ENCODE measurements at regions not wholly inside any gene's neighbourhood (a gene's known extent, or its start where the extent isn't known, plus 50 kb on each side); places are given as distances from the start of the nearest gene placed in this dataset.
"Not testable (repeated sequence)": the region's sequence is repeated elsewhere in the genome, so short reads cannot be mapped to it uniquely, and the experiment has no call there.

DNA sequence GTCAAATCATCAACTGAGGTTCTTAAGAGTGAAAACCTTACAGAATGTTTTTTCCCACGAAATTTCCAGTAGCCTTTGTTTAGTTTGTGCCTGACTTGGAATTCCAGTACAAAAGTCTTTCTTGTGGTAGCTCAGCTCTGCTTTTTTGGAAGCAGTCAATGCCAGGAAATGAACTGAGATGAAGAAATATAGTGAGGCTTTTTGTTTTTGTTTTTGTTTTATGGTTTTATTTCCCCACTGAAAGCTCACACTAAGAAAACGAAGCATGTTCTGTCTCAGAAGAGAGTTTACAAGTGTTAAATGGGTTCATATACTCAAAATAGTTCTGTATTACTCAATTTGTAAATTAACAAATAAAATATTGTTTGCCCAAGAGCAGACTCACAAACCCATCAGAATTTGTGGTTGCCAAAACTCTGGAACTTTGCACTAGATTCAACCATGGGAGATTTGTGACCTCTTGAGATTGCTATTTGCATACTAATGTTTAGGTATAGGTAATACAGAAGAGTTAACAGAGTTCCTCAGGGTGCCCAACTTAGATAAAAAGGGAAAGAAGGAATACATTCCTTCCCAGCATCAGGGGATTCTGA lies 1060.8 kb downstream of the FAT4 start:
- Mint-ChIP-seq H3K9me3 (peaks cover 15% of the 10 kb centered on the region), H3K27ac (no peak overlapping the region), H3K36me3 (no peaks in the 10 kb centered on the region), H3K4me1 (ENCODE audit: low read depth in 2 of 2) (no peaks in the 10 kb centered on the region), H3K4me3 (no peak overlapping the region), H3K27me3 (no peaks in the 10 kb centered on the region)
- DNase-seq (ENCODE audit: low spot score): no peak
- ATAC-seq: no peak

DNA sequence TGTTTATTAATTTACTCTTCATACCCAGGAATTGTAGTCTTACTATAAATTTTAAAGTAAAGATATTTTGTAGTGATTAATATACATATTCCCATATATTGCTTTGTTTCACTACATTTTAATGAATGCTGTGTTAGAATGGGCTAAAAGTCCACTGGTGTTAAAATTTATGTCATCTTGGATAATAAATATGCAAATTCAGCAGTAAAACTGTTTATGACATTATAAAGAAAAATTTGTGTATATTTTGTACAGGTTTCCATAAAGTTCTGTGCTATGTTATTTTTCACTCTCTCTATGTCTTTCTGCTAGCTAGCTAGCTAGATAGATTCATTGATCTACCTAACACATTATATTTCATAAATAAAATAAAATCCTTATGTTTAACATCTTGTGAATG lies 1071.2 kb downstream of the FAT4 start:
- H3K9me3 Mint-ChIP-seq: peaks cover 10% of the 10 kb centered on the region
- no peak for ATAC-seq

DNA sequence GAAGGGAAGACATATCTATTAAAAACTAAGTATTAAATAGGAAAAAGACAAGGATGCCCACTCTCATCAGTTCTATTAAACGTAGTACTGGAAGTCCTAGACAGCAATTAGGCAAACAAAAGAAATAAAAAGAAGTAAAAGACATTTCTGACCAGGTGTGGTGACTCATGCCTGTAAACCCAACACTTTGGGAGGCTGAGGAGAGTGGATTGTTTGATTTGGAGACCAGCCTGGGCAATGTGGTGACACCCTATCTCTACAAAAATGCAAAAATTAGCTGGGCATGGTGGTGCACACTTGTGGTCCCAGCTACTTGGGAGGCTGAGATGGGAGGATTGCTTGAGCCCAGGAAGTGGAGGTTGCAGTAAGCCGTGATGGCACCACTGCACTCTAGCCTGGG lies 1071.8 kb downstream of the FAT4 start:
- no peaks in the 10 kb centered on the region for H3K4me1 Mint-ChIP-seq (ENCODE audit: low read depth in 2 of 2)
- no peak for DNase-seq (ENCODE audit: low spot score)
- no peaks in the 10 kb centered on the region for H3K27me3 Mint-ChIP-seq
- H3K9me3 Mint-ChIP-seq: peaks cover 12% of the 10 kb centered on the region
- no peaks in the 10 kb centered on the region for H3K36me3 Mint-ChIP-seq
- H3K27ac Mint-ChIP-seq: no peak overlapping the region
- no peak for ATAC-seq
- no peak overlapping the region for H3K4me3 Mint-ChIP-seq

More for the DNA sequence above, 1071.2 kb downstream of the FAT4 start:
- H3K4me1 Mint-ChIP-seq (ENCODE audit: low read depth in 2 of 2): no peaks in the 10 kb centered on the region
- no peak overlapping the region for H3K4me3 Mint-ChIP-seq
- no peak overlapping the region for H3K27ac Mint-ChIP-seq
- H3K36me3 Mint-ChIP-seq: peaks cover 1% of the 10 kb centered on the region
- no peak for DNase-seq (ENCODE audit: low spot score)
- H3K27me3 Mint-ChIP-seq: no peaks in the 10 kb centered on the region

DNA sequence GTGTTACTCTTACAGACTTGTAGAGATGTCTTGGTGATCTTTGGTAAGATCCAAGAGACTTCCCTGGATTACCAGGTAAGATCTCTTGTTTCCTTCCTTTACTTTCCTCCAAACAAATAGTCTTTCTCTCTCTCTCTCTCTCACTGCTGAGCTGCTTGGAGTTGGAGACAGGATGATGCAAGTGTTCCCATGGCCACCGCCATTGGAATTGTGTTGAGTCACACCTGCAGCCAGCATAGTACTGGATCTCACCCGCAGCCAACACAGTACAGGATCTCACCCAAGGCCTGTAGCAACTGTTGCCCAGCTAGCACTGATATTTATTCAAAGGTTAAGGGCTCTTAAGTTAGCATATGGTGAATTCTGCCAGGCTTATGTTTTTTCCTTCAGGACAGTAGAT lies 1080.9 kb downstream of the FAT4 start:
- no peaks in the 10 kb centered on the region for H3K36me3 Mint-ChIP-seq
- H3K27me3 Mint-ChIP-seq: no peaks in the 10 kb centered on the region
- H3K9me3 Mint-ChIP-seq: peaks cover 23% of the 10 kb centered on the region
- ATAC-seq (no peak), DNase-seq (ENCODE audit: low spot score) (no peak)
- no peaks in the 10 kb centered on the region for H3K4me1 Mint-ChIP-seq (ENCODE audit: low read depth in 2 of 2)
- H3K4me3 Mint-ChIP-seq: no peak overlapping the region
- H3K27ac Mint-ChIP-seq: no peak overlapping the region

DNA sequence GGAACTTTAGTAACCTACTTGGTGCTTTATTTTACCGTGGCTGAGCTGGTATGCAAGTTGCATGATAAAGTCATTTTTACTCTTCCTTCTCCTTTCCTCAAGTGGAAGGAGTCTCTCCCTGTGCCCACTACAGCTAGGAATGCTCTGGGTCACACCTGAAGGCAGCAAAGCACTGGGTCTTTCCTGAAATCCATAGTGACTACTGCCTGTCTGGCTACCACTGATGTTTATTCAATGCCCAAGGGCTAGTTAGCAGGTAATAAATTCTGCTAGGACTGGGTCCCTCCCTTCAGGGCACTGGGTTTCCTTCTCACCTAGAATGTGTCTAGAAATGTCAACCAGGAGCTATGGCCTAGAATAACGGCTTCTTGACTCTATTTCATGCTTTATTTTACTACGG lies 1081.4 kb downstream of the FAT4 start:
- H3K9me3 Mint-ChIP-seq: peaks cover 21% of the 10 kb centered on the region
- DNase-seq (ENCODE audit: low spot score) (no peak), ATAC-seq (no peak)
- H3K27ac Mint-ChIP-seq: no peak overlapping the region
- H3K27me3 Mint-ChIP-seq: no peaks in the 10 kb centered on the region
- H3K4me3 Mint-ChIP-seq: no peak overlapping the region
- H3K4me1 Mint-ChIP-seq (ENCODE audit: low read depth in 2 of 2): no peaks in the 10 kb centered on the region
- no peaks in the 10 kb centered on the region for H3K36me3 Mint-ChIP-seq

DNA sequence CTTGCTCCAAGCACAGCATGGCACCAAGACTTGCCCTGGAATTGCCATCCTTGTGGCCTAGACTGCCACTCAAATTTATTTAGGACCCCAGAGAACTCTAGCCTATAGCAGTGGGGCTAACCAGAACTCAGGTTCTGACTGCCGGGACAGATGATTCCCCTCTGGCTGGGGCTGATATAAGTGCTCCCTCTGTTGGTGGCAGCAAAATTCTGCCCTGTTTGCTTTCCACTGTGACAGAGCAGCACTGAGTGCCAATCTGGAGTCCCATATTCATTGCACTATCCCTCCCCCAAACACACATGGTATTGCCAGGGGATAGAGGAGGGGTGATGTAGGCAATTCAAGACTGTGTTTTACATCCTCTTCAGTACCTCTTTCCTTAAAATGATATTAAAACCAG lies 1081.9 kb downstream of the FAT4 start:
- Mint-ChIP-seq H3K27me3 (no peaks in the 10 kb centered on the region), H3K27ac (no peak overlapping the region), H3K36me3 (no peaks in the 10 kb centered on the region), H3K9me3 (peaks cover 18% of the 10 kb centered on the region), H3K4me3 (no peak overlapping the region), H3K4me1 (ENCODE audit: low read depth in 2 of 2) (no peaks in the 10 kb centered on the region)
- no peak for ATAC-seq
- no peak for DNase-seq (ENCODE audit: low spot score)

DNA sequence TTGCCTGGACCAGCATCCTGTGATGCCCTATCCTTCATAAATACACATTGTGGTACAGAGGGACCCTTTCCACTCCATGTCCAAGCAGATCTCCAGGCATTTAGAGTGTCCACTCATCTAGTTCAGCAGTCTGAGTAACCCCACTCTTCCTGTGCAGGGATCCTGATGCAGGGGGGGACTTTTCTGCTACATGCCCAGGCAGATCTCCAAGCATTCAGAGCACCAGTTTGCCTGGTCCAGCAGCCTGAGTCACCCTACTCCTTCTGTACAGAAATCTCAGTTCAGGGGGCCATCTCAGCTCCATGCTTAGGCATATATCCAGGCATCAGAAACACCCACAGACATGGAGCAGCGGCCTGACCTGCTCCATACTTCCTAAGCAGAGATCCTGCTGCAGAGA lies 1089.8 kb downstream of the FAT4 start:
- no peak overlapping the region for H3K27ac Mint-ChIP-seq
- H3K4me3 Mint-ChIP-seq: no peak overlapping the region
- no peaks in the 10 kb centered on the region for H3K27me3 Mint-ChIP-seq
- peaks cover 4% of the 10 kb centered on the region for H3K36me3 Mint-ChIP-seq
- H3K4me1 Mint-ChIP-seq (ENCODE audit: low read depth in 2 of 2): no peaks in the 10 kb centered on the region
- peaks cover 13% of the 10 kb centered on the region for H3K9me3 Mint-ChIP-seq
- ATAC-seq: no peak
- no peak for DNase-seq (ENCODE audit: low spot score)

DNA sequence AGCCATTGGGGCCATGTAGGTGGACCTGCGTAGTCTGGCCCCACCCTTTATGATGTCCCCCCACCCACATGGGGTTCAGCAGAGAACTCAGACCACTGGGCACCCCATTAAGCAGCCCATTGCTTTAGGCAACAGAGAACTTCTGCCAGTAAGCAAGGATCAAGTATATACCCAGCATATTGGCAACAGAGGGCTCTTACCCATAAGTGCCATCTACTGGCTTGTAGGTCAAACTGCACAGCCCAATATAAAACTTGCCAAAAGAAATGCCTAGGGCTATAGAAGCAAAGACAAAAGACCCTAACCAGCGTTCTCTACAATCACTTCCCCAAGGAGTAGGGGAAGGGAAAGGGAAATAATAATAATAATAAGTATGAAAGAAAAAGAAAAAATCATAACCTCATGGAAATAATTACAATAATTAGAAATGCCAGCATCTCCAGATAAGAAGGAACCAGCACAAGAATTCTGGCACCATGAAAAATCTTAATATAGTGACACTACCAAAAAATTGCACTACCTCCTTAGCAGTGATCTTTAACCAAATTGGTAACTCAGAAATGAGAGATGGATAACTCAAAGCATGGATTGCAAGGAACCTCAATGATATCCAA lies 1090.7 kb downstream of the FAT4 start:
- H3K9me3 Mint-ChIP-seq: peaks cover 13% of the 10 kb centered on the region

DNA sequence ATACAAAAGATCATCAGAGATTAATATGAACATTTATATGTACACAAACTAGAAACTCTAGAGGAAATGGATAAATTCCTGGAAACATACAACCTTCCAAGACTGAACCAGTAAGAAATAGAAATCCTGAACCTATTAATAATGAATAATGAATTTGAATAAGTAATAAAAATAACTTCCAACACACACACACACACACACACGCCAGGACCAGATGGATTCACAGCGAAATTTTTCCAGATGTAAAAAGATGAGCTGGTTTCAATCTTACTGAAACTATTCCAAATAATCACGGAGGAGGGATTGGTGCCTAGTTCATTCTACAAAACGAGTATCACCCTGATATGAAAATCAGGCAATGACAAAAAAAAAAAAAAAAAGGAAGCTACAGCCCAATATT lies 1095.0 kb downstream of the FAT4 start:
- no peaks in the 10 kb centered on the region for H3K27me3 Mint-ChIP-seq

More for the DNA sequence above, 1090.7 kb downstream of the FAT4 start:
- Mint-ChIP-seq H3K27ac (no peak overlapping the region), H3K4me3 (no peak overlapping the region), H3K27me3 (no peaks in the 10 kb centered on the region), H3K36me3 (peaks cover 4% of the 10 kb centered on the region), H3K4me1 (ENCODE audit: low read depth in 2 of 2) (no peaks in the 10 kb centered on the region)
- no peak for DNase-seq (ENCODE audit: low spot score)
- no peak for ATAC-seq

DNA sequence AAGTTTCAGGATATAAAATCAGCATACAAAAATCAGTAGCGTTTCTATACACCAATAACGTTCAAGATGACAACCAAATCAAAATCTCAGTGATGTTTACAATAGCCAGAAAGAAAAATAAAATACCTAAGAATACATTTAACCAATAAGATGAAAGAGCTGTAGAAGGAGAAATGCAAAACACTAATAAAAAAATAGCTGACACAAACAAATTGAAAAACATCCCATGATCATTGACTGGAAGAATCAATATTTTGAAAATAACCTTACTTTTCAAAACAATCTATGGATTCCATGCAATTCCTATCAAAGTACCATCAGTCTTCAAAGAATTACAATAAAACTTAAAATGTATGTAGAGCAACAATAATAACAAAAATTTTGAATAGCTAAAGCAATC lies 1096.3 kb downstream of the FAT4 start:
- DNase-seq (ENCODE audit: low spot score) (no peak), ATAC-seq (no peak)
- H3K9me3 Mint-ChIP-seq: peaks cover 17% of the 10 kb centered on the region
- no peak overlapping the region for H3K4me3 Mint-ChIP-seq
- peaks cover 4% of the 10 kb centered on the region for H3K36me3 Mint-ChIP-seq
- H3K27me3 Mint-ChIP-seq: no peaks in the 10 kb centered on the region
- no peak overlapping the region for H3K27ac Mint-ChIP-seq
- H3K4me1 Mint-ChIP-seq (ENCODE audit: low read depth in 2 of 2): no peaks in the 10 kb centered on the region

More for the DNA sequence above, 1095.0 kb downstream of the FAT4 start:
- Mint-ChIP-seq H3K27ac (no peak overlapping the region), H3K9me3 (peaks cover 17% of the 10 kb centered on the region), H3K36me3 (peaks cover 4% of the 10 kb centered on the region), H3K4me1 (ENCODE audit: low read depth in 2 of 2) (no peaks in the 10 kb centered on the region), H3K4me3 (no peak overlapping the region)
- DNase-seq (ENCODE audit: low spot score): no peak
- ATAC-seq: no peak

DNA sequence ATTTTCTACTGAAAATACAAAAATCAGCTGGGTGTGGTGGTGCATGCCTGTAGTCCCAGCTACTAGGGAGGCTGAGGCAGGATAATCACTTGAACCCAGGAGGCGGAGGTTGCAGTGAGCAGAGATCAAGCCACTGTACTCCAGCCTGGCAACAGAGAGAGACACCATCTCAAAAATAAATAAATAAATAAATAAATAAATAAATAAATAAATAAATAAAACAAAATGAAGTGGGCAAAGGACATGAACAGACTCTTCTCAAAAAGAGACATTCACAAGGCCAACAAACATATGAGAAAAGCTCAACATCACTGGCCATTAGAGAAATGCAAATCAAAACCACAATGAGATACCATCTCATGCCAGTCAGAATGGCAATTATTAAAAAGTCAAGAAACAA lies 1097.6 kb downstream of the FAT4 start:
- not testable (repeated sequence) for DNase-seq (ENCODE audit: low spot score); H3K36me3 Mint-ChIP-seq; H3K9me3 Mint-ChIP-seq; H3K27ac Mint-ChIP-seq; ATAC-seq; H3K4me1 Mint-ChIP-seq (ENCODE audit: low read depth in 2 of 2); H3K27me3 Mint-ChIP-seq; H3K4me3 Mint-ChIP-seq

DNA sequence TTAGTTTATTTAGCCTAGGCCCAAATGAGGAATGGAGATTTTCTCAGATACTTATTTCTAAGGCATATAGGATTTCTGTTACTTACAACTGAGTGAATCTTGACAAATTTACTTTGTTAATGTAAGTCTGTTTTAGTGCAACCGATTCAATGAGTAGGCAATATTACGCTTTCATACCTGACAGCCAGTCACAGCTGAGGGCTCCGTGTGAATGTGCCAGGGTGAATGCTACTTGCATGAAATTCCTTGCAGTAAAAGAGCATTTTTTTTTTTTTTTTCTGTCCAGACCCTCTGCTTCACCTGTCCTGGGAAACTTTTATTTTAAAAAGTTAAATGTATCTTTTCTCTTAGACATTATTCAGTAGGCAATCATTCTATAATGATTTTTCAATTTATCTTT lies 1100.0 kb downstream of the FAT4 start:
- DNase-seq (ENCODE audit: low spot score) (no peak), ATAC-seq (no peak)
- Mint-ChIP-seq H3K27ac (no peak overlapping the region), H3K4me1 (ENCODE audit: low read depth in 2 of 2) (no peaks in the 10 kb centered on the region), H3K9me3 (peaks cover 7% of the 10 kb centered on the region), H3K4me3 (no peak overlapping the region), H3K36me3 (no peaks in the 10 kb centered on the region), H3K27me3 (no peaks in the 10 kb centered on the region)

DNA sequence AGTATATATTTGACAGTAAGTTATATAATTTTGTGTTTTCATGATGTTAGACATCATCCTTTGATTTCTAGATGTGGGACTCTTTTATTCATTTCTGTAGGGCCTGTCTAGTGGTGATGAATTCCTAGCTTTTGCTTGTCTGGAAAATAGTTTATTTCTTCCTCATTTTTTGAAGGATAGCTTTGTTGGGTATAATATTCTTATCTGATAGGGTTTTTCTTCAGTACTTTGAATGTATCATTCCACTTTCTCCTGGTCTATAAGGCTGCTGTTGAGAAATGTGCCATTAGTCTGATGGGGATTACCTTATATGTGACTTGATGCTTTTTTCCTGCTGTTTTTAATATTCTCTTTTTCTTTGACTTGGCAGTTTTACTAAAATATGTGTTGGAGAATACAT lies 1104.5 kb downstream of the FAT4 start:
- DNase-seq (ENCODE audit: low spot score): no peak
- Mint-ChIP-seq H3K27me3 (no peaks in the 10 kb centered on the region), H3K4me3 (no peak overlapping the region), H3K9me3 (peaks cover 7% of the 10 kb centered on the region), H3K27ac (no peak overlapping the region), H3K4me1 (ENCODE audit: low read depth in 2 of 2) (no peaks in the 10 kb centered on the region), H3K36me3 (peaks cover 6% of the 10 kb centered on the region)
- no peak for ATAC-seq

DNA sequence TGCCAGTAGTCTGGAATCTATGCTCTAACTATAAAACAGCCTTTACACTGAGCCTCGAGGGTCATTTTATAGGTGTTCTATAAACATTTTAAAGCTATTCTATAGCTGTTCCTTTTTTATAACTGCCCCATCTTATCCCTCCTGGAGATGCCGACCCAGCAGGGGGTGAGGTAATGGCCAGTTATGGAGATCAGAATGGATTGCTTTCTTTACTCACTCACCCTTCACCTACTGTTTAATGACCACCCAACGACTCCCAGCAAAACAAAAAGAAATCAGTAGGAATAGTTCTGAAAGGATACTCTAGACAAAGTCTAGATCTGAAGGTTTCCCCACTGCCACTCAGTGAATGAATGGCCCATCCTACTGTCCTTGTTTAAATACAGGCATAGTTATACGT lies 1113.1 kb downstream of the FAT4 start:
- Mint-ChIP-seq H3K36me3 (no peaks in the 10 kb centered on the region), H3K9me3 (peaks cover 6% of the 10 kb centered on the region), H3K27me3 (no peaks in the 10 kb centered on the region), H3K4me3 (no peak overlapping the region), H3K4me1 (ENCODE audit: low read depth in 2 of 2) (no peaks in the 10 kb centered on the region), H3K27ac (no peak overlapping the region)
- ATAC-seq (no peak), DNase-seq (ENCODE audit: low spot score) (no peak)

DNA sequence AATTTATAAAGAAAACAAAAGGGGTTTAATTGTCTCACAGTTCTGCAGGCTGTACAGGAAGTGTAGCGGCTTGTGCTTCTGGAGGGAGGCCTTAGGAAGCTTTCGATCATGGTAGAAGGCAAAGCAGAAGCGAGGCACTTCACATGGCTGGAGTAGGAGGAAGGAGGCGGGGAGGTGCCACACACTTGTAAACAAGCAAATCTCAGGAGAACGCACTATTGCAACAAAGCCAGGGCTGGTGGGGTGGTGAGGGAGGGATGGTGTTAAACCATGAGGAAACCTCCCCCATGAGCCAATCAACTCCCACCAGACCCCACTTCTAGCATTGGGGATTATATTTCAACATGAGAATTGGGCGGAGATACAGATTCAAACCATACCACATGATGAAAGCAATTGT lies 1116.3 kb downstream of the FAT4 start:
- Mint-ChIP-seq H3K27me3 (no peaks in the 10 kb centered on the region), H3K4me3 (no peak overlapping the region), H3K4me1 (ENCODE audit: low read depth in 2 of 2) (no peaks in the 10 kb centered on the region), H3K27ac (no peak overlapping the region), H3K9me3 (peaks cover 3% of the 10 kb centered on the region), H3K36me3 (no peaks in the 10 kb centered on the region)
- no peak for DNase-seq (ENCODE audit: low spot score)
- ATAC-seq: no peak

Measured in natural killer cell treated with Interleukin-12 subunit alpha and Interleukin-12 subunit beta and Interleukin-15 and Interleukin-18, amount 100 ng/mL, for 72 hours (primary cell).